Naive B cell (primary cell): ENCODE measurements at regions not wholly inside any gene's neighbourhood (a gene's known extent, or its start where the extent isn't known, plus 50 kb on each side); places are given as distances from the start of the nearest gene placed in this dataset.

Source experiments
- ATAC-seq, 2 donors: fragments of 150-1000 bp; cut with Tn5 transposase; 2 replicates each; pipeline ENCODE4 v1.10.0; 2021; ENCODE audit warnings: low read depth in 2 of 2, mild to moderate bottlenecking in 2 of 2, moderate library complexity in 2 of 2
- DNase-seq: peaks from one replicate; pipeline ENCODE4 v3.0.0; 2022
- H3K27ac Mint-ChIP-seq, 6 donors: one replicate each; pipeline ENCODE4 v1.8.0; 2020 to 2022; ENCODE audit warnings: mild to moderate bottlenecking in 6 of 6, mixed read lengths in 6 of 6, moderate library complexity in 5 of 6, inconsistent platforms in 2 of 6
- H3K27me3 Mint-ChIP-seq, 3 donors: one replicate each; pipeline ENCODE4 v1.8.0; 2021 to 2022; ENCODE audit warnings: mixed read lengths in 3 of 3, mild to moderate bottlenecking in 1 of 3
- H3K36me3 Mint-ChIP-seq, 2 donors: one replicate each; pipeline ENCODE4 v1.8.0; 2020 to 2022; ENCODE audit warnings: mixed read lengths in 2 of 2, inconsistent platforms in 1 of 2, mild to moderate bottlenecking in 1 of 2
- H3K4me1 Mint-ChIP-seq, 3 donors: one replicate each; pipeline ENCODE4 v1.8.0; 2020 to 2022; ENCODE audit warnings: mixed read lengths in 3 of 3, inconsistent platforms in 1 of 3, mild to moderate bottlenecking in 1 of 3, moderate library complexity in 1 of 3
- H3K4me3 Mint-ChIP-seq, 8 donors: one replicate each; pipeline ENCODE4 v1.8.0; 2020 to 2022; ENCODE audit warnings: mild to moderate bottlenecking in 8 of 8, mixed read lengths in 8 of 8, moderate library complexity in 8 of 8, inconsistent platforms in 2 of 8
- H3K9me3 Mint-ChIP-seq, 7 donors: one replicate each; pipeline ENCODE4 v1.8.0; 2020 to 2022; ENCODE audit warnings: mixed read lengths in 7 of 7, mild to moderate bottlenecking in 5 of 7, inconsistent platforms in 2 of 7, moderate library complexity in 1 of 7

- Mint-ChIP-seq H3K4me3 (no peak overlapping the region), H3K27me3 (peaks cover 0 to 23% (median 17%) of the 10 kb centered on the region in 3 donors), H3K27ac (no peak overlapping the region), H3K36me3 (peaks cover under 1 to 5% of the 10 kb centered on the region in 2 donors), H3K9me3 (peaks cover 0 to under 1% (median 0%) of the 10 kb centered on the region in 7 donors), H3K4me1 (peaks cover 0 to 3% (median 0%) of the 10 kb centered on the region in 3 donors)
- ATAC-seq (no peak), DNase-seq (no peak)
These were observed 58.8 kb upstream of the EXOC2 start for GRCh38 chr6:751765-752164.

- H3K27ac Mint-ChIP-seq, result no peak overlapping the region
- ATAC-seq, result no peak
- H3K4me1 Mint-ChIP-seq, result no peaks in the 10 kb centered on the region
- H3K27me3 Mint-ChIP-seq, result peaks cover 9 to 23% (median 22%) of the 10 kb centered on the region in 3 donors
- no peak for DNase-seq
- no peaks in the 10 kb centered on the region for H3K9me3 Mint-ChIP-seq
- no peaks in the 10 kb centered on the region for H3K36me3 Mint-ChIP-seq
- H3K4me3 Mint-ChIP-seq, result no peak overlapping the region
These were observed 55.0 kb upstream of the EXOC2 start for GRCh38 chr6:747921-748320.

GRCh38 chr6:747028-747427, 54.1 kb upstream of the EXOC2 start:
- H3K36me3 Mint-ChIP-seq, result no peaks in the 10 kb centered on the region
- H3K27ac Mint-ChIP-seq, result no peak overlapping the region
- no peaks in the 10 kb centered on the region for H3K9me3 Mint-ChIP-seq
- no peaks in the 10 kb centered on the region for H3K4me1 Mint-ChIP-seq
- peaks cover 9 to 22% (median 18%) of the 10 kb centered on the region in 3 donors for H3K27me3 Mint-ChIP-seq
- no peak overlapping the region for H3K4me3 Mint-ChIP-seq
- DNase-seq (no peak), ATAC-seq (no peak)

- Mint-ChIP-seq H3K36me3 (no peaks in the 10 kb centered on the region), H3K4me3 (no peak overlapping the region), H3K27me3 (peaks cover 9 to 27% (median 22%) of the 10 kb centered on the region in 3 donors), H3K4me1 (no peaks in the 10 kb centered on the region), H3K27ac (no peak overlapping the region), H3K9me3 (no peaks in the 10 kb centered on the region)
- DNase-seq, result no peak
- ATAC-seq, result no peak
These were observed 51.9 kb upstream of the EXOC2 start for GRCh38 chr6:744666-745353.

- no peaks in the 10 kb centered on the region for H3K36me3 Mint-ChIP-seq
These were observed 50.6 kb upstream of the EXOC2 start for GRCh38 chr6:743320-744096.

More at GRCh38 chr6:743320-744096, 50.6 kb upstream of the EXOC2 start:
- DNase-seq, result no peak
- no peak for ATAC-seq
- Mint-ChIP-seq H3K27me3 (peaks cover 9 to 33% (median 20%) of the 10 kb centered on the region in 3 donors), H3K9me3 (no peaks in the 10 kb centered on the region), H3K27ac (no peak overlapping the region), H3K4me1 (no peaks in the 10 kb centered on the region), H3K4me3 (no peak overlapping the region)
